AG04450 (cell line): ENCODE measurements at regions not wholly inside any gene's neighbourhood (a gene's known extent, or its start where the extent isn't known, plus 50 kb on each side); places are given as distances from the start of the nearest gene placed in this dataset.

Experiments used
- CTCF ChIA-PET: fragments of 300-600, 350-600 bp; formaldehyde crosslinking; extraction: SDS; loops from one replicate; lab custom pipeline; 2022; ENCODE audit warnings: antibody characterized with exemption, inconsistent platforms; lab: Charles Lee
- POLR2A ChIA-PET: fragments of 350-600 bp; formaldehyde crosslinking; extraction: SDS; loops from one replicate; lab custom pipeline; 2021; ENCODE audit warnings: antibody characterized with exemption, inconsistent platforms; lab: Yijun Ruan, JAX
- DNase-seq: peaks from one replicate; pipeline ENCODE4 v3.0.0-alpha.2; 2011; ENCODE audit warnings: low read depth, low spot score
- H3K27ac ChIP-seq: one replicate; pipeline ENCODE4 v1.5.1; 2012; ENCODE audit warnings: low read depth, low read length, control low read depth
- H3K27me3 ChIP-seq: one replicate; pipeline ENCODE4 v1.6.0; 2012; ENCODE audit warnings: low read length; ENCODE audit not compliant: control insufficient read depth, insufficient read depth
- H3K4me3 ChIP-seq: 2 replicates; pipeline ENCODE4 v1.5.1; 2011; ENCODE audit warnings: mild to moderate bottlenecking, low read depth, low read length, control low read depth
- H3K9me3 ChIP-seq: 2 replicates; pipeline ENCODE4 v1.5.1; 2012; ENCODE audit warnings: low read length; ENCODE audit not compliant: control insufficient read depth, insufficient read depth
- TF ChIP-seq, protein P1 (sequence below): IDR thresholded peaks from 2 replicates; pipeline ENCODE4 v1.5.1; 2011; ENCODE audit warnings: low read depth, low read length, control low read depth, inconsistent platforms

DNA sequence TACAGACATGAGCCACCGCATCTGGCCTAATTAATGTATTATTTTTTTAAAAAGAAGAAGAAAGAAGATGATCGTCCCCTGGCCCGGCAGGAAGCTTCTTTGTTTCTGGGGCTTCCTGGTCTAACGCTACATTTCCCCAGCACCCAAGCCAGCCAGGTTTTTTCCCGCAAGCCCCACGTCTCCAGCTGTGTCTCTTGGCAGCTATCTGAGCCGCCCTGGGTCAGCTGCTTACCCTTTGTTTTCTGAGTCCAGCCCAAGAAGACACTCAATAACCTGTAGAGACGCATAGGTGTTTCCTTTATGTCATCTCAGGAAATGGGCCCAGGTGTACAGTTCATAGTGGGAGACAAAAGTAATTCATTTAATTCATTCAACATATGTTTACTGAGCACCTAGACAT, 110.2 kb downstream of the MTPAP start:
- TF ChIP-seq, protein P1, sequence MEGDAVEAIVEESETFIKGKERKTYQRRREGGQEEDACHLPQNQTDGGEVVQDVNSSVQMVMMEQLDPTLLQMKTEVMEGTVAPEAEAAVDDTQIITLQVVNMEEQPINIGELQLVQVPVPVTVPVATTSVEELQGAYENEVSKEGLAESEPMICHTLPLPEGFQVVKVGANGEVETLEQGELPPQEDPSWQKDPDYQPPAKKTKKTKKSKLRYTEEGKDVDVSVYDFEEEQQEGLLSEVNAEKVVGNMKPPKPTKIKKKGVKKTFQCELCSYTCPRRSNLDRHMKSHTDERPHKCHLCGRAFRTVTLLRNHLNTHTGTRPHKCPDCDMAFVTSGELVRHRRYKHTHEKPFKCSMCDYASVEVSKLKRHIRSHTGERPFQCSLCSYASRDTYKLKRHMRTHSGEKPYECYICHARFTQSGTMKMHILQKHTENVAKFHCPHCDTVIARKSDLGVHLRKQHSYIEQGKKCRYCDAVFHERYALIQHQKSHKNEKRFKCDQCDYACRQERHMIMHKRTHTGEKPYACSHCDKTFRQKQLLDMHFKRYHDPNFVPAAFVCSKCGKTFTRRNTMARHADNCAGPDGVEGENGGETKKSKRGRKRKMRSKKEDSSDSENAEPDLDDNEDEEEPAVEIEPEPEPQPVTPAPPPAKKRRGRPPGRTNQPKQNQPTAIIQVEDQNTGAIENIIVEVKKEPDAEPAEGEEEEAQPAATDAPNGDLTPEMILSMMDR, result no peak
- ChIA-PET POLR2A (no interaction called here), CTCF (interaction anchor here (1.2 to 1.3 kb wide), 2 partner anchors 32 to 241 kb away, joined by 4 read pairs; no protein-coding TSS in a partner anchor)
- no peak for DNase-seq
- no peak overlapping the region for H3K4me3 ChIP-seq
- H3K9me3 ChIP-seq, result no peaks in the 10 kb centered on the region
- H3K27me3 ChIP-seq, result no peaks in the 10 kb centered on the region
- no peak overlapping the region for H3K27ac ChIP-seq

DNA sequence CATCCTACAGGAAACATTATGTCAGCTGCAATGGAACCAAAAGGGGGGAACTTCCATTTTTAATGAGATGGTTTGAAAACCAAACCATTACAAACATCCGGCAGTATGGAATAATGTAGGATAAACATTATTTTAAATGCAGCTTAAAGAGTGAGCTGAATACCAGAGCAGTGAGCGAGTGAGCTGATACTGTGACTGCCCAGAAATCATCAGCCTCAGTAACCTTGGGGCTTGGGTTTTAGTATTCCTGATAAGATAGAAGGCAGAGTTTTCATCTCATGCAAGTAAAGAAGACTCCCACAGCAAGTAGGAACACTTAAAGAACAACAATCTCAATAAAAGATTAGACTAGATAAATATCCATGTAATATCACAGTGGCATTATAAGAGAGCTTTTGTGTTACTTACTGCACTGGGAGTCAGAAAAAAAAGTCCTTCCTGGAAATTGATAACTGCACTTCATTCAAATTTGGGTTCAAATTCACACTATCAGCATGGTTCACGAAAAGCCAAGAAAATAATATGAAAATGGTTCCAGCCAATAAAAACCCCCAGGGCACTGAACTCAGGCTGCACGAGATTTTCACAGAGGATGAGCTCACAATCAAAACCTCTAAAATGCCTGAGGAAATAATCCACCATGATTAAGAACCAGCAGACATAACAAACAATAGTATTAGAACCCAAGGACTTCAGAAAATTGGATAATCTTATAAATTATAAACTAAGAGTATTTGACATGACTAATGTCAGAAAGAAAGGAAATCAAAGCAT, 115.7 kb downstream of the MTPAP start:
- DNase-seq, result no peak
- Histone ChIP-seq H3K4me3 (no peak overlapping the region), H3K27me3 (no peaks in the 10 kb centered on the region), H3K27ac (peak overlapping the region; percentile 24), H3K9me3 (no peaks in the 10 kb centered on the region)
- CTCF ChIA-PET, result interaction anchor here (0.6 to 0.8 kb wide), 3 partner anchors 9 to 235 kb away, joined by 3 to 4 read pairs (median 3); no protein-coding TSS in a partner anchor
- TF ChIP-seq, protein P1, result no peak
- POLR2A ChIA-PET, result no interaction called here

DNA sequence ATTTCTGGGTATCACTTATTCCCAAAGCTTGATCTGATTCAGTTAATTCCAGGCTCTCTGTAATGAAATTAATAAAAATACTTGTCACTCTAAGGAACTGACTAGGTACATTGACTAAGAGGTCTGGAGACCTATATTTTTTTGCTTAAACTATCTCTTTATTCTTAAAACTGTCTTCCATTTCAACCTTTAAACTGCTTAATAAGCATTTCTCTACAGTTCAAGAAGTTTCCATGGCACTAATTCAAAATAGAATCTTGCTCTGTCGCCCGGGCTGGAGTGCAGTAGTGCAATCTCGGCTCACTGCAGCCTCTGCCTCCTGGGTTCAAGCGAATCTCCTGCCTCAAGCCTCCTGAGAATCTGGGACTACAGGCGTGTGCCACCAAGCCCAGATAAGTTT, 117.4 kb downstream of the MTPAP start:
- CTCF ChIA-PET, result interaction anchor here (0.8 kb wide), 1 partner anchor 10 kb away, joined by 3 read pairs; no protein-coding TSS in a partner anchor
- DNase-seq, result no peak
- TF ChIP-seq, protein P1, result no peak
- POLR2A ChIA-PET, result no interaction called here
- H3K27ac ChIP-seq, result no peak overlapping the region
- no peaks in the 10 kb centered on the region for H3K9me3 ChIP-seq
- no peaks in the 10 kb centered on the region for H3K27me3 ChIP-seq
- H3K4me3 ChIP-seq, result no peak overlapping the region

DNA sequence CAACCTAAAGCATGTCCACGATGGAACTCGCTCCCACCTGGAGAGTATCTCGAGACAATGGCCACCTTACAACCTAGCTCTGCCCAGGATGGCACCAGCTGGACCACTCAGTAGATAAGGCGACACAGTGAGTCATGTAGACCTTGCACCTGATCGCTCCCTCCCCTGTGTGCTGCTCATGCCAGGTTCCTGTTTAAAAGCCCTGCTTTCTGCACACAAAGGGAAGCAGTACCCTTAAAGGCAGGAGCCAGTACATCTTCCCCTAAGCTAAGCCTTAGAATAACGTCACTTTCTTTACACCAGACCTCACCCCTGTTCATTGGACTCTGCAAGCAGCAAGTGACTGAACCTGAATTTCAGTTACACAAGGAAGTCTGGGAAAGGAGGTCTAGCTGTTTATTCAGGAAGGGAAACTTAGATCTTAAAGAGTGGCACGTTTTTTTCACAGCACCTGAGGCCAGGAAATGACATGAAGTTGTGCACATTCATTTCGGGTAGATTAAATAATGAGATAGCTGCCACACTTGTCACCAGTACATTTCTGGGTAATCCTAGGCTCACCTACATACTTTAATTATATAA, 117.9 kb downstream of the MTPAP start:
- DNase-seq, result no peak
- TF ChIP-seq, protein P1, result no peak
- Histone ChIP-seq H3K27ac (no peak overlapping the region), H3K27me3 (no peaks in the 10 kb centered on the region), H3K4me3 (no peak overlapping the region), H3K9me3 (no peaks in the 10 kb centered on the region)
- CTCF ChIA-PET, result interaction anchor here (0.8 to 1.8 kb wide), 2 partner anchors 9 to 10 kb away, joined by 3 to 7 read pairs; no protein-coding TSS in a partner anchor
- POLR2A ChIA-PET, result no interaction called here

DNA sequence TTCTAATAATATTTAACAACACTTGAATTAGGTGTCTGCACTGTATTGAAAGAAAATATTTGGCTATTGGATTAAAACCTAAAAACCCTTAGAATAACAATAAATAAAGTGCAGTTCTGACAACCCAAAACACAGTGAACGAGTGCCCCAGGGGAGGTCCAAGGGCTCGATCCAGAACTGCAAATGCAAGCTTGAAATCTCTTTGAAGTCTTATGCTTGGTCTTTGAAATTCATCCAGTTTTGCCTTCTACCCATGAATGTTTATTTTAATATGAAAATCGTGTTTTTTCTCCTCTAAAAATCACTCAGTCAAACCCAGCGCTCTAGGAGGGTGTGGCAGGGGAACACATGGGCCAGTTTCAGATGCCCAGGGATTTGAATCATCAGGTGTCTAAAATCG, 119.5 kb downstream of the MTPAP start:
- no peaks in the 10 kb centered on the region for H3K27me3 ChIP-seq
- ChIA-PET POLR2A (no interaction called here), CTCF (interaction anchor here (1.8 kb wide), 1 partner anchor 11 kb away, joined by 7 read pairs; no protein-coding TSS in a partner anchor)
- H3K4me3 ChIP-seq, result no peak overlapping the region
- no peak overlapping the region for H3K27ac ChIP-seq
- no peaks in the 10 kb centered on the region for H3K9me3 ChIP-seq
- TF ChIP-seq, protein P1, result no peak
- no peak for DNase-seq
